ENCODE measurements at regions not wholly inside any gene's neighbourhood (a gene's known extent, or its start where the extent isn't known, plus 50 kb on each side); places are given as distances from the start of the nearest gene placed in this dataset.

- Histone ChIP-seq H3K36me3 (ENCODE audit: control insufficient read depth, insufficient read depth, low read length) (no peaks in the 10 kb centered on the region), H3K27ac (no peak overlapping the region), H2AFZ (no peak overlapping the region), H3K9me3 (ENCODE audit: control insufficient read depth, low read length) (no peaks in the 10 kb centered on the region), H3K4me3 (ENCODE audit: low read depth, low read length) (no peak overlapping the region), H3K9ac (no peak overlapping the region), H3K27me3 (ENCODE audit: control insufficient read depth, insufficient read depth, low read length) (no peaks in the 10 kb centered on the region), H3K79me2 (no peaks in the 10 kb centered on the region), H3K4me2 (ENCODE audit: low read length) (no peak overlapping the region), H3K4me1 (no peaks in the 10 kb centered on the region)
- TF ChIP-seq CTCF (IDR thresholded peaks at IDR 0.05): no peak
Measured at GRCh38 chr10:129280155-129280502, 186.9 kb upstream of the MGMT start.

GRCh38 chr10:129280908-129281586, 186.0 kb upstream of the MGMT start:
- no peaks in the 10 kb centered on the region for H3K9me3 ChIP-seq (ENCODE audit: control insufficient read depth, low read length)
- H3K79me2 ChIP-seq: no peaks in the 10 kb centered on the region
- no peak overlapping the region for H3K27ac ChIP-seq
- no peak overlapping the region for H3K9ac ChIP-seq
- H3K4me1 ChIP-seq: no peaks in the 10 kb centered on the region
- no peaks in the 10 kb centered on the region for H3K36me3 ChIP-seq (ENCODE audit: control insufficient read depth, insufficient read depth, low read length)
- no peak overlapping the region for H3K4me3 ChIP-seq (ENCODE audit: low read depth, low read length)
- no peak for TF ChIP-seq CTCF (IDR thresholded peaks at IDR 0.05)
- no peaks in the 10 kb centered on the region for H3K27me3 ChIP-seq (ENCODE audit: control insufficient read depth, insufficient read depth, low read length)
- no peak overlapping the region for H3K4me2 ChIP-seq (ENCODE audit: low read length)
- H2AFZ ChIP-seq: no peak overlapping the region

GRCh38 chr10:129285459-129285858, 181.6 kb upstream of the MGMT start:
- Histone ChIP-seq H3K9me3 (ENCODE audit: control insufficient read depth, low read length) (no peaks in the 10 kb centered on the region), H3K4me2 (ENCODE audit: low read length) (no peak overlapping the region), H3K79me2 (no peaks in the 10 kb centered on the region), H3K4me1 (no peaks in the 10 kb centered on the region), H3K4me3 (ENCODE audit: low read depth, low read length) (no peak overlapping the region), H2AFZ (no peak overlapping the region), H3K9ac (no peak overlapping the region), H3K36me3 (ENCODE audit: control insufficient read depth, insufficient read depth, low read length) (no peaks in the 10 kb centered on the region), H3K27ac (no peak overlapping the region), H3K27me3 (ENCODE audit: control insufficient read depth, insufficient read depth, low read length) (no peaks in the 10 kb centered on the region)
- no peak for TF ChIP-seq CTCF (IDR thresholded peaks at IDR 0.05)

- H3K4me3 ChIP-seq (ENCODE audit: low read depth, low read length): no peak overlapping the region
- H3K4me2 ChIP-seq (ENCODE audit: low read length): no peak overlapping the region
- H3K79me2 ChIP-seq: no peaks in the 10 kb centered on the region
- no peaks in the 10 kb centered on the region for H3K27me3 ChIP-seq (ENCODE audit: control insufficient read depth, insufficient read depth, low read length)
- no peak overlapping the region for H3K27ac ChIP-seq
- H3K4me1 ChIP-seq: no peaks in the 10 kb centered on the region
- no peak overlapping the region for H3K9ac ChIP-seq
- TF ChIP-seq CTCF (IDR thresholded peaks at IDR 0.05): no peak
- no peaks in the 10 kb centered on the region for H3K9me3 ChIP-seq (ENCODE audit: control insufficient read depth, low read length)
- H2AFZ ChIP-seq: no peak overlapping the region
- H3K36me3 ChIP-seq (ENCODE audit: control insufficient read depth, insufficient read depth, low read length): no peaks in the 10 kb centered on the region
Measured at GRCh38 chr10:129288999-129289584, 177.9 kb upstream of the MGMT start.

Data from parathyroid adenoma (tissue), 2 donors.